HG03575 (cell line): ENCODE measurements at regions not wholly inside any gene's neighbourhood (a gene's known extent, or its start where the extent isn't known, plus 50 kb on each side); places are given as distances from the start of the nearest gene placed in this dataset.

Source experiments
- ATAC-seq: cut with Tn5 transposase; IDR thresholded peaks from one replicate; pipeline ENCODE4 v1.9.1; 2021; ENCODE audit not compliant: unreplicated experiment, insufficient number of reproducible peaks, low FRiP score; ENCODE audit errors: extremely low read depth

DNA sequence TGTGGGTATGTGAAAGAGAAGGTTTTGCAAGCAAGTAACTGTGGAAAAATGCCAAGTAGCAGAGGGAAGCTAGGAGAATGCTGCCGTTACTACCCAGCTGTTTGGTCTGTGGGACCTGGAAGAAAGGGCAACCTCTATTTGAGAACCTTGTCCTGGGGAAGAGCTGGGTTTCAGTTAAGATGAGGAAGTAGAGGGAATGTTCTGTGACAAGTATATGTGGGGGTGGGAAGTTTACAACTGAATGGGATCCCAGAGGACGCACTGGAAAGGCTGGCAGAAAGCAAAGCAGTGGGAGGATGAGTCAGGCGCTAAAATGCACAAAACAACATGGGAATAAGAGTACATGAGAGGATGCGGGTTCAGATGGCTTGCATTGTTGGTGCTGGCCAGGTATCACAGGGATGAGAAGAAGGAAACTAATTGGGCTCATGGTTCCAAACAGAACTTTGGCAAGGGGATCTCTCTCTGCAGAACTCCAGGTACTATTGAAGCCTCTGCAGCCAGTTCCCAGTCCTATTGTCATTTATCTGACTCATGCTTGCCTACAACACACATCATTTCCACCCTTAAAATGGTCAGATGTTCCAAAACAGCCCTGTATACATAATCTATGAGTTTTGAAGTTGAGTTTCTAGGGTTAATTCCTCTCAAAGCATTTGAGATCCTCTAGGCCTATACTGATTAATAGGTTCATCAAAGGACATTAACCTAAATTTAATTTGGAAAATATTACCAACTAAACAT is 88.5 kb upstream of the VAV3 start:
- no peak for ATAC-seq

- ATAC-seq, result no peak
Observed at GRCh38 chr1:108051631-108052377, 86.8 kb upstream of the VAV3 start.

- no peak for ATAC-seq
Observed at GRCh38 chr1:108050911-108051629, 86.1 kb upstream of the VAV3 start.

GRCh38 chr1:108050158-108050557 is 85.2 kb upstream of the VAV3 start:
- no peak for ATAC-seq

DNA sequence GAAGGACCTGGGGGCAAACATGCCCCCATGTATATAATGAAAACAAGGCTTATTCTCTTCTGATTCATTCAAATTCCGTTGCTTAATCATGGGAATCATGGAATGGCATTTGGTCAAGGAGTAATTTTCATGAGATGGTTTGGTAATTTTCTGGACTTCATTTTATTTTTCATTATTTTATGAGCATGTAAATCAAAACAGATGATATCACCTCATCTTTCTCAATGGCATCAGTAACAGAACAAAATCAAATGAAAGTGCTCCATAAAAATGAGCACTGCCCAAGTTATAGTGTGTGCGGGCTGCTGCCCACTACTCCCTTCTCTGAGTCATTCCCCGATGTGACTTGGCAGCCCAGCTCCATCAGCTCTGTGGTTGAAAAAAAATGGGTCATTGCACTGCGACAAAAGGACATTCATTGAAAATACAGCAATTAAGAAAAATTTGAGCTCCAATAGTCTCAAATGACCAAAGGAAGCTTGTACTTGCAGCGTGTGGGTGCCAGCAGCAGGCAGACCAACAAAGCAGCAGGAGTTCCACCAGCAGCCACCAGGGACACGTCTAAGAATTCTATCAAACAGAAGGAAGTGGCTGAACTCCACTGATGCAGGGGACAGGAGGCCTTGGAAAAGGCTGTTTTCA is 84.3 kb upstream of the VAV3 start:
- no peak for ATAC-seq

DNA sequence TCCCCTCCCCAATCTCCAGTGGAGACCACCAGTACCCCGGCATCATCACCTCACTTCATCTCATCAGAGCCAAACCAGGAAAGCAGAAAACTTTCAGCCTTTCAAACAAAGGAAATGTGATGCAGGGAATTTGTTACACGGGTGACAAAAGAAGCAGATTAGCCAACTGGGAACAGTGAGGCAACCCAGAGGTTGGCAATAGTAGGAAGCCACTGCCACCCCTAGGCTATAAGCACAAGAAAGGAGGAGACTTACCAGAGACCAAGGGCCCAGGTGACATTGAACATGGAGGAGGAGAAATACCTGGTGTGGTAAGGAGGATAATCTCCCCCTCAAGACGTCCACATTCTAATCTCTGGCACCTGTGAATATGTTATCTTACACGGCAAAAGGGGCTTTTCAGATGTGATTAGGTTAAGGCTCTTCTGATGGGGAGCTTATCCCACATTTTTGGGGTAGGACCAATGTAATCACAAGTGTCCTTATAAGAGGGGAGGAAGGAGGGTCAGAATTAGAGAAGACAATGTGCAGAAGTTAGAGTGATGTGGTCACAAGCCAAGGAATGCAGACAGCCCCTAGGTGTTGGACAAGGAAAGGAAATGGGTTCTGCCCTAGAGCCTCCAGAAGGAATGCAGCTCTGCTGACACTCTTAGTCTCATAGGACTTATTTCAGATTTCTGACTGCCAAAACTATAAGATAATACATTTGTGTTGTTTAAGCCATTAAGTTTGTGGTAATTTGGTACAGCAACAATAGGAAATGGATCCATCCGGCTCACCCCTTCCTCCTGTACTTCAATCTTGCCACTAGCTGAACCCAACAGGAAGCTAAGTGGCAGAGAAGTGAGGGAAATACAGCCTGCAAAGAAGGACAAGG is 83.6 kb upstream of the VAV3 start:
- no peak for ATAC-seq

- no peak for ATAC-seq
Observed at GRCh38 chr1:108047085-108047484, 82.1 kb upstream of the VAV3 start.

- no peak for ATAC-seq
Observed at GRCh38 chr1:108046026-108046425, 81.0 kb upstream of the VAV3 start.

DNA sequence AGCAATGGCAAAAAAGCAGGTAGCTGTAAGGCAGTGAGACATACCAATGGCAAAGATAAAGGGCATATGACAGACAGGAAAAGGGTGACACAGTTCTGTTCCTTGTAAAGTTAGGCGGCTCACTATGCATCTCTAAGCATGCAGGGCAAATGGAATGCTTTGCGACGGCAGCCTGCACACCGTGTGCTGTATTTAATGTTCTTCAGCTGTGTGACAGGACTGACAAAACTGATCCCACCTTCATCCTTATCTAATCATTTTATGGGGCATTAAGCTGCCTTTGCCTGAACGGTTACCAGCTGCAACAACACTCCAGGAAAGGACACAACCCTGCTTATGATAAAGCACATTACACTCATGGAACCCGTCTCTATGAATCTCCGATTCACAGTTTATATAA is 80.5 kb upstream of the VAV3 start:
- ATAC-seq, result no peak

GRCh38 chr1:108044318-108044717 is 79.3 kb upstream of the VAV3 start:
- no peak for ATAC-seq

- ATAC-seq, result no peak
Observed at GRCh38 chr1:108043707-108044106, 78.7 kb upstream of the VAV3 start.

- ATAC-seq, result no peak
Observed at GRCh38 chr1:108042610-108043009, 77.6 kb upstream of the VAV3 start.

DNA sequence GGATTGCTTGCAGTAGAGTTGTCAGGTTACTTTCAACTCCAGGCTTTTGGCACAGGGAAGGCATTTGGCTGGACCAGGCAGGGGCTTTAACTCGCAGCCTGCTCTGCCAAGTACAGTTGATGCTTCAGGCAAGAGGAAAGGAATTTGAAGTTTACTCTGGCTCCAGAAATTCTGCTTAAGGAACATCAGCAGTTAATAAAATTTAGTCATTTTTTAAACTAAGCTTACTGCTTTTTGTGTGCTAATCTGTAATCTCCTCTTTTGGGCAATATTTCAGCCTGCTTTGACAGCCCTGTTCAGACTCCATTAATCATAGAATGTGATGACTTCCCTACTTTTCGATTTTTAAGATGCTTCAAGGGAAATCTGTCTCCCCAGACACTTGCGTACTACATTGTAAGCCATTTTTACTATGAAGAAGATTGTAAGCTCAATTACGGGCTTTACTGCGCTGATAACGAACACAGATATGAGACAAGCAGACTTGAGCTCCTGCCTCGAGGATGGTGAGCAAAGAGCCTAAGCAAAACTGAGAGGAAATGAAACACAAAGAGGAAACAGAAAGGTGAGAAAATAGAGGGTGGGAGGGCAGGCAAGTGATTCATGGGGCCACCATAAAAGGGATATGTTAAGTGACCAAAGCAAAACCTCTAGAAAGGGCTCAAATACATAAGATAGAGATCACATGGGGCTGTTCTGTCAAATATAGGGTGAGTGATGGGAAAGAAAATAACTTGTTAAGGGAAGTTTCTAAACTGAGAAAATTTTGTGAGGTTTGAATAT is 76.6 kb upstream of the VAV3 start:
- no peak for ATAC-seq

DNA sequence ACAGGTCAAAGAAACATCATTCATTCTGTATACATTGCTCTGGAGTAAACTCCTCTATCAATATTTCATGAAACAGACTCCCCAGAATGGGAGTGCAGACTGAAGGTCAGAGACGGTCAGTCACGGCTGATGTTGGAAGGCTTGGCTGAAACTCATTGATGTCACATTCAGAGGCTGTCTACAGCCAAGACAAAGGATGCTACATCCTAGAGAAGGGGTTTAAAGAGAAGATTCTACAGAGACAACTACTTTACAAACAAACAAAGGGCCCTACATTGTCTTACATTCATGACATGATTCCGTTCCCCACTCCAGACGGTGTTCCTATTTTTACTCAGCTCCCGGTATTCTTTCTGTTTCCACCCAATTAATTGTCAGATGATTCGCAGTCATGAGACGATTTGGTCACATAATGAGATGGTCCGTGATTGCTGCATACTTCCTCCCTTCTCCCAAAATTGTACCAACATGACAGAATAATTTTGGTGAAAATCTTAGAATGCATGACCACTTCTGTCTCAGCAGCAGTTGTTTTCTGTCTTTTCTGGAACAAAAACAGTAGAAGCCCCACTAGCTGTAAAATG is 73.8 kb upstream of the VAV3 start:
- ATAC-seq, result no peak

- ATAC-seq, result no peak
Observed at GRCh38 chr1:108036796-108037562, 72.0 kb upstream of the VAV3 start.

- no peak for ATAC-seq
Observed at GRCh38 chr1:108034396-108034795, 69.4 kb upstream of the VAV3 start.

- no peak for ATAC-seq
Observed at GRCh38 chr1:108033550-108033951, 68.6 kb upstream of the VAV3 start.
